ENCODE measurements at regions not wholly inside any gene's neighbourhood (a gene's known extent, or its start where the extent isn't known, plus 50 kb on each side); places are given as distances from the start of the nearest gene placed in this dataset.

DNA sequence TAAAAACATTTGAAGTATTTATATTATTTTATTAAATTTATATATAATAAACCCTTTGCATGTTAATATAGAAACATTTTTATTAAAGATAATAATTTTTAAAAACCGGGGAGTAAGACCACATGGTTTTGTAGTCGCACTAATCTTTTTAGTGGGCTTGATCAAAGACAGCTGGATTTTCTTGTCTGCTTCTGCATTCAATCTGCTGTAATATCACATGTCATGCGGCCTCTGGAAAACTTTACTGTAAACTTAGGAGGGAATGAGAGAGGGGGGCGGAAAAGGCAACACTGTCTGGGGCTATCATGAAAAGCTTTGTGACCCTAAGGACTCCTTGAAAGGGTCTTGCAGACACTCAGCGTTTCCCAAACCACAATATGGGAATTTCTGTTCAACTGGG lies 62.8 kb upstream of the NLGN4X start:
- Histone ChIP-seq H3K36me3 (ENCODE audit: low read depth, low read length) (no peaks in the 10 kb centered on the region), H3K79me2 (ENCODE audit: low read length) (no peaks in the 10 kb centered on the region), H2AFZ (ENCODE audit: low read length) (no peak overlapping the region), H3K9me3 (ENCODE audit: low read length) (no peaks in the 10 kb centered on the region), H3F3A (ENCODE audit: low read length, unreplicated experiment) (no peaks in the 10 kb centered on the region), H4K20me1 (ENCODE audit: low read length) (no peaks in the 10 kb centered on the region), H3K27me3 (ENCODE audit: low read length) (no peaks in the 10 kb centered on the region), H3K27ac (ENCODE audit: low read length) (no peak overlapping the region), H3K4me3 (ENCODE audit: low read length) (no peak overlapping the region), H3K9ac (ENCODE audit: low read length) (no peak overlapping the region), H3K4me1 (ENCODE audit: insufficient read depth, low read length) (no peaks in the 10 kb centered on the region), H3K4me2 (ENCODE audit: low read length) (no peak overlapping the region), H3K9me2 (replicated peaks; ENCODE audit: low read length) (no peaks in the 10 kb centered on the region)
- CTCF ChIA-PET = no interaction called here
- TF ChIP-seq, protein P1, sequence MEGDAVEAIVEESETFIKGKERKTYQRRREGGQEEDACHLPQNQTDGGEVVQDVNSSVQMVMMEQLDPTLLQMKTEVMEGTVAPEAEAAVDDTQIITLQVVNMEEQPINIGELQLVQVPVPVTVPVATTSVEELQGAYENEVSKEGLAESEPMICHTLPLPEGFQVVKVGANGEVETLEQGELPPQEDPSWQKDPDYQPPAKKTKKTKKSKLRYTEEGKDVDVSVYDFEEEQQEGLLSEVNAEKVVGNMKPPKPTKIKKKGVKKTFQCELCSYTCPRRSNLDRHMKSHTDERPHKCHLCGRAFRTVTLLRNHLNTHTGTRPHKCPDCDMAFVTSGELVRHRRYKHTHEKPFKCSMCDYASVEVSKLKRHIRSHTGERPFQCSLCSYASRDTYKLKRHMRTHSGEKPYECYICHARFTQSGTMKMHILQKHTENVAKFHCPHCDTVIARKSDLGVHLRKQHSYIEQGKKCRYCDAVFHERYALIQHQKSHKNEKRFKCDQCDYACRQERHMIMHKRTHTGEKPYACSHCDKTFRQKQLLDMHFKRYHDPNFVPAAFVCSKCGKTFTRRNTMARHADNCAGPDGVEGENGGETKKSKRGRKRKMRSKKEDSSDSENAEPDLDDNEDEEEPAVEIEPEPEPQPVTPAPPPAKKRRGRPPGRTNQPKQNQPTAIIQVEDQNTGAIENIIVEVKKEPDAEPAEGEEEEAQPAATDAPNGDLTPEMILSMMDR (conservative IDR thresholded peaks at IDR 0.05; ENCODE audit: low read depth, low read length) = no peak
- TF ChIP-seq EZH2phosphoT487 (IDR thresholded peaks at IDR 0.05; ENCODE audit: borderline replicate concordance, low read length) (no peak), EZH2 (IDR thresholded peaks at IDR 0.05; ENCODE audit: low read length, unreplicated experiment) (no peak)
- DNase-seq (no peak), ATAC-seq (no peak)
- BruUV-seq (replicated peaks) = no TSS peak
- POLR2A ChIA-PET (ENCODE audit: unreplicated experiment) = no interaction called here
- intact Hi-C loops (cut with micrococcal nuclease) = no loop called here

DNA sequence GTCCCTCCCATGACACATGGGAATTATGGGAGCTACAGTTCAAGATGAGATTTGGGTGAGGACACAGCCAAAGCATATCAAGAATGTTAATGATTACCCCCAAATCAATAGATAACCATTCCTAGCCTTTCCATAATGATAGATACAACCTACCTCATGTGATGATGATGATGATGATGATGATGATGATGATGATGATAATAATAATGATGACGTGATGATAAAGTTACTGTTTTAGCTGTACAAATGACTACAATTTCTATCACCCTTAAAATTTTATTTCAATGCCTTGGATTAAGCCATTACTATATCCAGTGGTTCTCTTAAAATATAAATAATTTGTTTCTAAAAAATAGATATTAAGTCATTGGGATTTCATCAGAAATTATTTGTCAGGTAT lies 55.2 kb upstream of the NLGN4X start:
- no TSS peak for BruUV-seq (replicated peaks)
- Histone ChIP-seq H2AFZ (ENCODE audit: low read length) (no peak overlapping the region), H3K36me3 (ENCODE audit: low read depth, low read length) (no peaks in the 10 kb centered on the region), H3K9ac (ENCODE audit: low read length) (no peak overlapping the region), H3K4me2 (ENCODE audit: low read length) (no peak overlapping the region), H3K9me3 (ENCODE audit: low read length) (no peaks in the 10 kb centered on the region), H4K20me1 (ENCODE audit: low read length) (no peaks in the 10 kb centered on the region), H3K27me3 (ENCODE audit: low read length) (no peaks in the 10 kb centered on the region), H3K4me1 (ENCODE audit: insufficient read depth, low read length) (no peaks in the 10 kb centered on the region), H3K27ac (ENCODE audit: low read length) (no peak overlapping the region), H3K79me2 (ENCODE audit: low read length) (no peaks in the 10 kb centered on the region), H3K4me3 (ENCODE audit: low read length) (no peak overlapping the region), H3F3A (ENCODE audit: low read length, unreplicated experiment) (no peaks in the 10 kb centered on the region), H3K9me2 (replicated peaks; ENCODE audit: low read length) (no peaks in the 10 kb centered on the region)
- POLR2A ChIA-PET (ENCODE audit: unreplicated experiment) = no interaction called here
- no peak for DNase-seq
- TF ChIP-seq EZH2 (IDR thresholded peaks at IDR 0.05; ENCODE audit: low read length, unreplicated experiment) (no peak), EZH2phosphoT487 (IDR thresholded peaks at IDR 0.05; ENCODE audit: borderline replicate concordance, low read length) (no peak)
- TF ChIP-seq, protein P1 (conservative IDR thresholded peaks at IDR 0.05; ENCODE audit: low read depth, low read length) = no peak
- intact Hi-C loops (cut with micrococcal nuclease) = no loop called here
- no peak for ATAC-seq
- CTCF ChIA-PET = no interaction called here

DNA sequence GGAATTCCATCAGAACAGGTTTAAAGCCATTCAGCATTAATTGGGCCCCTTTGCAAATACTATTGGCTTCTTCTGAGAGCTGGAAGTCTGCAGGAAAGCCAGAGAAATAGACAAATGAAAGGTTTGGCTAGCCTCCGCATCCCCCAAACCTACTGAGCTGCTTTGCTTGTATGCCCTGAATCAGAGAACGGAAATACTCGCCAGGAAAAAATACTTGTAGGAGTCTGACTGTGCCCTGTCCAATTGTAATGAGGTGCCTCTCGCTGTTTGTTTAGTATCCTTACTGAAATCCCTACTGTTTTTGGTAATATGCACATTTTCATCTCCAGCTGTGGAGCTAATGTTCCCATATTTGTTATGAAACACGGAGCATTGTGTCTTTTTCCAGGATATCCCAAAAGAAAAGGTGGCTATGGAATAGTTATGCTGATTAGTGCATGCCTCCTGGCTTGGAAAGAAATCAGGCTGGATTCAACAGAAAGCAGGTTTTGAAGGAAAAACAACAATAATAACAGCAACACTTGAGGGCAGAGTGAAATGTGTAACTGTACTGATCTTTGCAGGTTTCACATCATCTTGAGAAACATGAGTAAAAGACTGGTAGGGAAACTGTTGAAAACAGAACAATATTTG lies 50.7 kb upstream of the NLGN4X start:
- no peaks in the 10 kb centered on the region for H3K9me3 ChIP-seq (ENCODE audit: low read length)
- H3F3A ChIP-seq (ENCODE audit: low read length, unreplicated experiment) = no peaks in the 10 kb centered on the region
- H4K20me1 ChIP-seq (ENCODE audit: low read length) = no peaks in the 10 kb centered on the region
- intact Hi-C loops (cut with micrococcal nuclease) = no loop called here
- H3K4me2 ChIP-seq (ENCODE audit: low read length) = no peak overlapping the region
- TF ChIP-seq, protein P1 (conservative IDR thresholded peaks at IDR 0.05; ENCODE audit: low read depth, low read length) = no peak
- TF ChIP-seq EZH2phosphoT487 (IDR thresholded peaks at IDR 0.05; ENCODE audit: borderline replicate concordance, low read length) = no peak
- no peak for TF ChIP-seq EZH2 (IDR thresholded peaks at IDR 0.05; ENCODE audit: low read length, unreplicated experiment)
- H3K9ac ChIP-seq (ENCODE audit: low read length) = no peak overlapping the region
- ATAC-seq (no peak), DNase-seq (no peak)
- H3K27me3 ChIP-seq (ENCODE audit: low read length) = no peaks in the 10 kb centered on the region
- no peak overlapping the region for H3K4me3 ChIP-seq (ENCODE audit: low read length)
- ChIA-PET POLR2A (ENCODE audit: unreplicated experiment) (no interaction called here), CTCF (no interaction called here)
- H3K27ac ChIP-seq (ENCODE audit: low read length) = no peak overlapping the region
- no peaks in the 10 kb centered on the region for H3K79me2 ChIP-seq (ENCODE audit: low read length)
- no peaks in the 10 kb centered on the region for H3K9me2 ChIP-seq (replicated peaks; ENCODE audit: low read length)
- no TSS peak for BruUV-seq (replicated peaks)
- no peak overlapping the region for H2AFZ ChIP-seq (ENCODE audit: low read length)
- H3K4me1 ChIP-seq (ENCODE audit: insufficient read depth, low read length) = no peaks in the 10 kb centered on the region
- H3K36me3 ChIP-seq (ENCODE audit: low read depth, low read length) = no peaks in the 10 kb centered on the region
